ENCODE measurements at regions not wholly inside any gene's neighbourhood (a gene's known extent, or its start where the extent isn't known, plus 50 kb on each side); places are given as distances from the start of the nearest gene placed in this dataset.

Small RNA genes in the stretch of these regions (small RNA-seq; reads per million reads assigned to genes)
- gene RNU7-13P, result 0 reads per million in 4 donors

Data from stomach (tissue), 4 donors.